ENCODE measurements at regions not wholly inside any gene's neighbourhood (a gene's known extent, or its start where the extent isn't known, plus 50 kb on each side); places are given as distances from the start of the nearest gene placed in this dataset.

DNA sequence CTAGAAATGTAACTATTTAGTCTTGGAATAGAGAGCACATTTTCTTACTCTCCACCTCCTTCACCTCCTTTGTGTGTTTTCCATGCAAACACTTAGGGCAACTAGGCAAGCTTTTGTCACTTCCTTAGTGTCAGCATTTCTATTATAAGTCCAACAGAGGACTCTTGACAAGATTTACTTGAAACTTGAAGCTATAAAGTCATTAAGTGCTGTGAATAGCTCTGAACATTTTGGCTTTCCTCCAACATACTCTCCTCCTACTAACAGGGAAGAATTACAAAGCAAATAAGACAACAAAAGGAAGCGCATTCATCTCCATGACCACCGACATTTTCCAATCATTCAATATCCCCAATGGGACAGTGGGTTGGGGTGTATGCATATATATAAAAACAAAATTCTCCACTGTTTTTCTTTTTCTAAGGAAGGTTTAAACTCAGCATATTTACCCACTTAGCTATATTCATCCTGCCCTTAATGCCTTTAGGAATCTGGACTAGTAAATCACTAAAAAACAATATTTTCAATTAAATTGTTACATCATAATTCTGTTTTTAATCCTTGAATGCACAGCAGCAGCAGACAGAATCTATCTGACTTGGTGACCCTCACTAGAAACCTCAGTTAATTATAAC, 264.6 kb downstream of the SNCA start:
- no peaks in the 10 kb centered on the region for H3K9me3 Mint-ChIP-seq (ENCODE audit: unreplicated experiment)
- H3K4me3 Mint-ChIP-seq (ENCODE audit: unreplicated experiment): no peak overlapping the region
- no peaks in the 10 kb centered on the region for H3K27me3 Mint-ChIP-seq (ENCODE audit: unreplicated experiment)
- H3K27ac Mint-ChIP-seq (ENCODE audit: unreplicated experiment): no peak overlapping the region
- TF ChIP-seq, protein P1, sequence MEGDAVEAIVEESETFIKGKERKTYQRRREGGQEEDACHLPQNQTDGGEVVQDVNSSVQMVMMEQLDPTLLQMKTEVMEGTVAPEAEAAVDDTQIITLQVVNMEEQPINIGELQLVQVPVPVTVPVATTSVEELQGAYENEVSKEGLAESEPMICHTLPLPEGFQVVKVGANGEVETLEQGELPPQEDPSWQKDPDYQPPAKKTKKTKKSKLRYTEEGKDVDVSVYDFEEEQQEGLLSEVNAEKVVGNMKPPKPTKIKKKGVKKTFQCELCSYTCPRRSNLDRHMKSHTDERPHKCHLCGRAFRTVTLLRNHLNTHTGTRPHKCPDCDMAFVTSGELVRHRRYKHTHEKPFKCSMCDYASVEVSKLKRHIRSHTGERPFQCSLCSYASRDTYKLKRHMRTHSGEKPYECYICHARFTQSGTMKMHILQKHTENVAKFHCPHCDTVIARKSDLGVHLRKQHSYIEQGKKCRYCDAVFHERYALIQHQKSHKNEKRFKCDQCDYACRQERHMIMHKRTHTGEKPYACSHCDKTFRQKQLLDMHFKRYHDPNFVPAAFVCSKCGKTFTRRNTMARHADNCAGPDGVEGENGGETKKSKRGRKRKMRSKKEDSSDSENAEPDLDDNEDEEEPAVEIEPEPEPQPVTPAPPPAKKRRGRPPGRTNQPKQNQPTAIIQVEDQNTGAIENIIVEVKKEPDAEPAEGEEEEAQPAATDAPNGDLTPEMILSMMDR (IDR thresholded peaks at IDR 0.05; ENCODE audit: unreplicated experiment): no peak
- no peaks in the 10 kb centered on the region for H3K36me3 Mint-ChIP-seq (ENCODE audit: low read depth, unreplicated experiment)
- peaks cover 3% of the 10 kb centered on the region for H3K4me1 Mint-ChIP-seq (ENCODE audit: unreplicated experiment)
- no peak for DNase-seq (ENCODE audit: low spot score)

DNA sequence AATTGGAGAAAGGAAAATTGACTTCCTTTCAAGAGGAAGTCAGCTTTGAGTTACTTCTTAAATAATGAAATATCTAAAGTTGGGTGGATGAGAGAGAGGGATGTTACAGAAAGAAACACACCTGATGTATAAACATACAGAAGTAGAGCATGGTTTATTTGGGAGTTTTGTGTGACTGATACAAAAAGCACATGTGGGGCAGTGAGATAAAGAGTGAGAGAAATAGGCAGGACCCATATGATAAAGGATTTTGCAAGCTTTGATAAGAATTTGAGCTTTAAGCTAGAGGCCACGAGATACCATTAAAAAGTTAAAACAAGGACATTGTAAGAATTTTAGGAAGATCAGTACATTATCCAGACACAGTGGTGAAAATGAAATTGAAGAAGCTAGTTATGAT, 263.3 kb upstream of the GPRIN3 start:
- TF ChIP-seq, protein P1 (IDR thresholded peaks at IDR 0.05; ENCODE audit: unreplicated experiment): no peak
- no peaks in the 10 kb centered on the region for H3K36me3 Mint-ChIP-seq (ENCODE audit: low read depth, unreplicated experiment)

DNA sequence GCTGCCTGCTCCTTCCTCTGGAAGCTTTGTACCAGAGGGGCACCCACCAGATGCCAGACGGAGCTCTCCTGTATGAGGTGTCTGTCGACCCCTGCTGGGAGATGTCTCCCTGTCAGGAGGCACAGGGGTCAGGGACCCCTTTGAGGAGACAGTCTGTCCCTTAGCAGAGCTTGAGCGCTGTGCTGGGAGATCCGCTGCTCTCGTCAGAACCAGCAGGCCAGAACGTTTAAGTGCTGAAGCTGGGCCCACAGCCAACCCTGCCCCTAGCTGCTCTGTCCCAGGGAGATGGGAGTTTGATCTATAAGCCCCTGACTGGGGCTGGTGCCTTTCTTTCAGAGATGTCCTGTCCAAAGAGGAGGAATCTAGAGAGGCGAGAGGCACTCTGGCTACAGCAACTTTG, 260.3 kb upstream of the GPRIN3 start:
- no peak overlapping the region for H3K27ac Mint-ChIP-seq (ENCODE audit: unreplicated experiment)
- no peak for DNase-seq (ENCODE audit: low spot score)
- no peaks in the 10 kb centered on the region for H3K36me3 Mint-ChIP-seq (ENCODE audit: low read depth, unreplicated experiment)
- TF ChIP-seq, protein P1 (IDR thresholded peaks at IDR 0.05; ENCODE audit: unreplicated experiment): no peak
- H3K4me3 Mint-ChIP-seq (ENCODE audit: unreplicated experiment): no peak overlapping the region
- no peaks in the 10 kb centered on the region for H3K27me3 Mint-ChIP-seq (ENCODE audit: unreplicated experiment)
- H3K9me3 Mint-ChIP-seq (ENCODE audit: unreplicated experiment): no peaks in the 10 kb centered on the region
- peaks cover 3% of the 10 kb centered on the region for H3K4me1 Mint-ChIP-seq (ENCODE audit: unreplicated experiment)

More for the DNA sequence above, 263.3 kb upstream of the GPRIN3 start:
- Mint-ChIP-seq H3K9me3 (ENCODE audit: unreplicated experiment) (no peaks in the 10 kb centered on the region), H3K27ac (ENCODE audit: unreplicated experiment) (no peak overlapping the region), H3K4me3 (ENCODE audit: unreplicated experiment) (no peak overlapping the region), H3K4me1 (ENCODE audit: unreplicated experiment) (peaks cover 3% of the 10 kb centered on the region), H3K27me3 (ENCODE audit: unreplicated experiment) (no peaks in the 10 kb centered on the region)
- no peak for DNase-seq (ENCODE audit: low spot score)

DNA sequence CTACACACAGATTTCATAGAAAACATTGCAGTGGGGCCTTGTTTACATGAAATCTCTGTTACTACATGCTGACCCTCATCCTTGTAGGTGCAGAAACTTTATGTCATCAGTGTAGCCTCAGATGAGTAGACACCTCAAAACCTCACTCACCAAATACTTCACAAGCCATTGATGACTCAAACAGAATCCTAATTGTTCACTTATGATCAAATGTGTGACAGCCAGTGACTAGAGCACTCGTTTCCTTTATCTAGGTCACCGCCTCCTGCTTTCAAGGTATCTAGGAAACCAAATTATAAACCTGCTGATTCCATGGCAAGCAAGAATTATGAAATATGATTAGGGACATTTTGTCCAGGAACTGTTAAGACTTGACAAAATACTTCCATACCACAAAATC, 255.8 kb upstream of the GPRIN3 start:
- TF ChIP-seq, protein P1 (IDR thresholded peaks at IDR 0.05; ENCODE audit: unreplicated experiment): no peak
- peaks cover 6% of the 10 kb centered on the region for H3K4me1 Mint-ChIP-seq (ENCODE audit: unreplicated experiment)
- no peak for DNase-seq (ENCODE audit: low spot score)
- H3K36me3 Mint-ChIP-seq (ENCODE audit: low read depth, unreplicated experiment): no peaks in the 10 kb centered on the region
- no peaks in the 10 kb centered on the region for H3K27me3 Mint-ChIP-seq (ENCODE audit: unreplicated experiment)
- no peak overlapping the region for H3K4me3 Mint-ChIP-seq (ENCODE audit: unreplicated experiment)
- H3K27ac Mint-ChIP-seq (ENCODE audit: unreplicated experiment): no peak overlapping the region
- no peaks in the 10 kb centered on the region for H3K9me3 Mint-ChIP-seq (ENCODE audit: unreplicated experiment)

DNA sequence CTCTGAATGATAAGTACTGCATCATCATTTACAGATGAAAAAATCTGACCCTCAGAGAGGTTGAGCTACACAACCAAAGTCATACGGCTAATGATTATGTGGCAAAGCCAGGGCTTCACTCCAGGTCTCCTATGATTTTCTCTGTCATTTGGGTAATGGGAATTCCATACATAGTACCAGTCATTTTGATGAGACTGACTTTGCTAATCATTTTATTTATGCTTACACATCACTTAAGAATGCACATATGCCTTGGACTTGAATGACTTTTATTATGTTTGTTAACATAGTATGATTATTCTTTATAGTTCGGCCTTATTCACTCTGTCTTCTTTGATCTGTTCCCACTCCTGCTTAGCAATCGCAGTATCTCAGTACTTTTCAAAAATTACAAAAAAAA, 255.1 kb upstream of the GPRIN3 start:
- no peaks in the 10 kb centered on the region for H3K27me3 Mint-ChIP-seq (ENCODE audit: unreplicated experiment)
- no peak overlapping the region for H3K27ac Mint-ChIP-seq (ENCODE audit: unreplicated experiment)
- no peaks in the 10 kb centered on the region for H3K36me3 Mint-ChIP-seq (ENCODE audit: low read depth, unreplicated experiment)
- TF ChIP-seq, protein P1 (IDR thresholded peaks at IDR 0.05; ENCODE audit: unreplicated experiment): no peak
- no peaks in the 10 kb centered on the region for H3K9me3 Mint-ChIP-seq (ENCODE audit: unreplicated experiment)
- DNase-seq (ENCODE audit: low spot score): no peak
- H3K4me3 Mint-ChIP-seq (ENCODE audit: unreplicated experiment): no peak overlapping the region
- peaks cover 6% of the 10 kb centered on the region for H3K4me1 Mint-ChIP-seq (ENCODE audit: unreplicated experiment)
